HG03060 (cell line): ENCODE measurements at regions not wholly inside any gene's neighbourhood (a gene's known extent, or its start where the extent isn't known, plus 50 kb on each side); places are given as distances from the start of the nearest gene placed in this dataset.
"Not testable (repeated sequence)": the region's sequence is repeated elsewhere in the genome, so short reads cannot be mapped to it uniquely, and the experiment has no call there.

Experiments
- ATAC-seq: cut with Tn5 transposase; IDR thresholded peaks from one replicate; pipeline ENCODE4 v1.9.1; 2021; ENCODE audit warnings: low read depth, moderate number of reproducible peaks; ENCODE audit not compliant: unreplicated experiment

- ATAC-seq = no peak
These were observed 53.6 kb downstream of the ARF6 start for GRCh38 chr14:49946320-49947141.

- ATAC-seq = no peak
These were observed 54.6 kb downstream of the ARF6 start for GRCh38 chr14:49947506-49947905.

GRCh38 chr14:49950275-49951228 is 57.7 kb downstream of the ARF6 start:
- no peak for ATAC-seq

GRCh38 chr14:49951229-49951607 is 58.3 kb downstream of the ARF6 start:
- ATAC-seq = no peak

GRCh38 chr14:49951691-49952345 is 58.9 kb downstream of the ARF6 start:
- ATAC-seq = no peak

GRCh38 chr14:49953196-49953595 is 60.3 kb downstream of the ARF6 start:
- ATAC-seq = no peak

GRCh38 chr14:49954171-49954631 is 61.3 kb downstream of the ARF6 start:
- no peak for ATAC-seq

- no peak for ATAC-seq
These were observed 62.1 kb downstream of the ARF6 start for GRCh38 chr14:49955024-49955423.

GRCh38 chr14:49957089-49957852 is 64.4 kb downstream of the ARF6 start:
- no peak for ATAC-seq

GRCh38 chr14:49959822-49960408 is 67.0 kb downstream of the ARF6 start:
- no peak for ATAC-seq

GRCh38 chr14:49960453-49960852 is 67.6 kb downstream of the ARF6 start:
- no peak for ATAC-seq

GRCh38 chr14:49961270-49962222 is 68.7 kb downstream of the ARF6 start:
- ATAC-seq = no peak

GRCh38 chr14:49962621-49963020 is 69.7 kb downstream of the ARF6 start:
- peak; percentile 43 for ATAC-seq

GRCh38 chr14:49965068-49965651 is 72.3 kb downstream of the ARF6 start:
- not testable (repeated sequence) for ATAC-seq

GRCh38 chr14:49966304-49966809 is 73.5 kb downstream of the ARF6 start:
- no peak for ATAC-seq

- no peak for ATAC-seq
These were observed 74.2 kb downstream of the ARF6 start for GRCh38 chr14:49966971-49967630.

GRCh38 chr14:49969961-49970360 is 77.1 kb downstream of the ARF6 start:
- no peak for ATAC-seq
